Gastrocnemius medialis (tissue), 4 donors: ENCODE measurements at regions not wholly inside any gene's neighbourhood (a gene's known extent, or its start where the extent isn't known, plus 50 kb on each side); places are given as distances from the start of the nearest gene placed in this dataset.

Experiments
- POLR2A ChIP-seq, 2 donors: fragments of 450-650 bp; IDR thresholded peaks; one replicate each; pipeline ENCODE4 v1.6.1; 2017; ENCODE audit warnings: antibody characterized with exemption in 2 of 2, mild to moderate bottlenecking in 2 of 2, moderate library complexity in 2 of 2
- TF ChIP-seq, protein P1 (sequence below), 5 experiments: fragments of 450-650 bp in 3 of 5; fragments of 200-600 bp in 2 of 5; sonication (generic) in 2 of 5; IDR thresholded peaks in 4 of 5; conservative IDR thresholded peaks in 1 of 5; 1 replicate in 4 of 5; 2 replicates in 1 of 5; pipeline ENCODE4 v1.5.1; 2016 to 2019; ENCODE audit warnings: antibody characterized with exemption in 5 of 5, mild to moderate bottlenecking in 3 of 5, moderate library complexity in 3 of 5

DNA sequence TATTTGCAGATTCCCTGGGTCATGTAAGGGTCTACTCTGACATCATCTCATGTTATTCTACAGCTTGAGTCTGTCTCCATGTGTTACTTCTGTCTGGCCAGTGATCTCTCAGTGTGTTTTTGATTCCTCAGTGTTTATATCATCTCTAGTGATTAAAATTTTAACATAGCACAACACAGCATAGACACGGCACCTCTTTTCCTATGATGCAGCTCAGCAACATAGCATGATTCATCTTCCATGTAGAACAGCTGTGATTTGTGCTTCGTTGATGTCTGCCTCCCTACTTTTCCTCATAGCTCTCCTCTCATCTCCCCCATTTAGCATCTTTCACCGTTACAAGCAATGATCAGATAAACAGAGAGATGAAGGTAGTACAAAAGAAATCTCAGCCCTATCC is 163.9 kb upstream of the DPT start:
- TF ChIP-seq, protein P1, sequence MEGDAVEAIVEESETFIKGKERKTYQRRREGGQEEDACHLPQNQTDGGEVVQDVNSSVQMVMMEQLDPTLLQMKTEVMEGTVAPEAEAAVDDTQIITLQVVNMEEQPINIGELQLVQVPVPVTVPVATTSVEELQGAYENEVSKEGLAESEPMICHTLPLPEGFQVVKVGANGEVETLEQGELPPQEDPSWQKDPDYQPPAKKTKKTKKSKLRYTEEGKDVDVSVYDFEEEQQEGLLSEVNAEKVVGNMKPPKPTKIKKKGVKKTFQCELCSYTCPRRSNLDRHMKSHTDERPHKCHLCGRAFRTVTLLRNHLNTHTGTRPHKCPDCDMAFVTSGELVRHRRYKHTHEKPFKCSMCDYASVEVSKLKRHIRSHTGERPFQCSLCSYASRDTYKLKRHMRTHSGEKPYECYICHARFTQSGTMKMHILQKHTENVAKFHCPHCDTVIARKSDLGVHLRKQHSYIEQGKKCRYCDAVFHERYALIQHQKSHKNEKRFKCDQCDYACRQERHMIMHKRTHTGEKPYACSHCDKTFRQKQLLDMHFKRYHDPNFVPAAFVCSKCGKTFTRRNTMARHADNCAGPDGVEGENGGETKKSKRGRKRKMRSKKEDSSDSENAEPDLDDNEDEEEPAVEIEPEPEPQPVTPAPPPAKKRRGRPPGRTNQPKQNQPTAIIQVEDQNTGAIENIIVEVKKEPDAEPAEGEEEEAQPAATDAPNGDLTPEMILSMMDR (IDR thresholded peaks at IDR 0.05 in 4 of 5, conservative IDR thresholded peaks at IDR 0.05 in 1 of 5): no peak
- no peak for TF ChIP-seq POLR2A (IDR thresholded peaks at IDR 0.05)
